COLO829 (cell line): ENCODE measurements at regions not wholly inside any gene's neighbourhood (a gene's known extent, or its start where the extent isn't known, plus 50 kb on each side); places are given as distances from the start of the nearest gene placed in this dataset.

Experiments used
- DNase-seq: peaks from one replicate; pipeline ENCODE4 v3.0.0; 2012; ENCODE audit warnings: low spot score

GRCh38 chr6:134117409-134117808 lies 65.0 kb upstream of the SLC2A12 start:
- peak; percentile 21 for DNase-seq

- DNase-seq, result no peak
Measured at GRCh38 chr6:134115715-134116074, 63.3 kb upstream of the SLC2A12 start.

- DNase-seq, result no peak
Measured at GRCh38 chr6:134114918-134115714, 62.7 kb upstream of the SLC2A12 start.

DNA sequence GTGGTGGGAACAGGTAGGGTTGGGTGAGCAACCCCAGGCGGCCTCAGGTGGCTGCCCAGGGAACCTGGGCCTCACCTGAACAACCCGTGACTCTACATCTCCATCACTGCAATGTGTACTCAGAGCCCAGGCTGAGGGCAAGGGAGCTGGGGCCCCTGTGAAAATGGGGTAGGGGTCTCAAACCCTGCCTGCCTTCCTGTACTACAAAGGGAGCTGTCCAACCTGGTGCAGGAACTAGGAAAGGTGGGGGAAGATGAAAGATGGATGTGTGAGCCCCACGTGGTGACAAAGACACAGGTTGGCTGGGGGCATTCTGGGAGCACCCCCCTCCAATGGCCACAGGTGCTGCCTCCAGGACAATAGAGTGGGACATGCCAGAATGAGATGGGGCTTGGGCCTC lies 62.1 kb upstream of the SLC2A12 start:
- no peak for DNase-seq

GRCh38 chr6:134111726-134112125 lies 59.3 kb upstream of the SLC2A12 start:
- DNase-seq, result no peak

DNA sequence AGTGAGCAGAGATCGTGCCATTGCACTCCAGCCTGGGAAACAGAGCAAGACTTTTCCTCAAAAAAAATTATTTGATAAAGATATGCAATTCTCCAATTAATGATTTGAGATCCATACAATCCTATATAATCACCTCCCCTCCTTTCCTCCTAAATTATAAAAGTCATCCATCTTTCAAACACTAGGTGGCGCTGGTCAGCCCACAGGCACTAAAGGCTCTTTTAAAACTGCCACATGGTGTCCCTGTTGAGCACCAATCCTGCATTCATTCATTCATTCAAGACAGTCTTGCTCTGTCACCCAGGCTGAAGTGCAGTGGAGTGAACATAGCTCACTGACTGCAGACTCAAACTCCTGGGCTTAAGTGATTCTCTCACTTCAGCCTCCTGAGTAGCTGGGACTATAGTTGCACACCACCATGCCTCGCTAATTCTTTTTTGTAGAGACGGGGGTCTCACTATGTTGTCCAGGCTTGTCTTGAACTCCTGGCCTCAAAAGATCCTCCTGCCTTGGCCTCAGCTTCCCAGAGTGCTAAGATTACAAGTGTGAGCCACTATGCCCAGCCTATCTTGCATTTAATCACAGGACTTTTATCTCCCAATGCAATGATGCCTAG lies 58.7 kb upstream of the SLC2A12 start:
- peak; percentile 73 for DNase-seq

DNA sequence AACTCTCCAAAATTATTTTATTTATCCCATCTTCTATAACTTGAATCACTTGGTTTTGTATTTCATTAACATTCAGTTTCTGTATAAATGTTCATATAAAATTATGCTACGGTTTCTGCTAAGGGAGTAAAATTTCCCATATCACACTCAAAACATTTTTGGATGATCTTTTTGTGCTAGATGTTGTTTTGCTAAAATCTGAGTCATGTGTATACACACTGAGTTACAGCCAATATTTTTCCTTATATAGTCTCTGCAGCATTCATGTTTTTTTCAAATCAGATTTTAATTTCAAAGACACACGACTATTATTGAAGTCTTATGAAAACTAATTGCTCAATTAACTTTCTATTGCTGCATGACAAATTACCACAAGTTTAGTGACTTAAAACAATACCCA lies 54.3 kb upstream of the SLC2A12 start:
- no peak for DNase-seq

- no peak for DNase-seq
Measured at GRCh38 chr6:134105940-134106339, 53.5 kb upstream of the SLC2A12 start.

- DNase-seq, result no peak
Measured at GRCh38 chr6:134103006-134103405, 50.6 kb upstream of the SLC2A12 start.
